K562 (cell line): ENCODE measurements at regions not wholly inside any gene's neighbourhood (a gene's known extent, or its start where the extent isn't known, plus 50 kb on each side); places are given as distances from the start of the nearest gene placed in this dataset.

Experiments used
- ELF4 ChIP-seq: fragments of 450-650 bp; formaldehyde crosslinking; IDR thresholded peaks from 2 replicates; pipeline ENCODE4 v1.4.0; 2022; ENCODE audit warnings: missing genetic modification characterization
- HIVEP1 ChIP-seq: fragments of 250-450 bp; sonication (Bioruptor Pico); IDR thresholded peaks from 2 replicates; pipeline ENCODE4 v1.4.0; 2020; ENCODE audit warnings: mild to moderate bottlenecking
- KLF6 ChIP-seq: fragments of 250-450 bp; sonication (Bioruptor Pico); IDR thresholded peaks from 2 replicates; pipeline ENCODE4 v1.4.0; 2020; ENCODE audit warnings: mild to moderate bottlenecking, moderate library complexity, borderline replicate concordance
- POLR2G ChIP-seq: fragments of 200-400 bp; formaldehyde crosslinking; IDR thresholded peaks from 2 replicates; pipeline ENCODE4 v1.6.1; 2017; ENCODE audit warnings: low read depth, mild to moderate bottlenecking, antibody characterized with exemption, low read length, moderate library complexity
- RBBP5 ChIP-seq: fragments of 200-600 bp; sonication (generic); IDR thresholded peaks from 2 replicates; pipeline ENCODE4 v1.6.1; 2012; ENCODE audit warnings: borderline replicate concordance, mild to moderate bottlenecking, low read length, control low read depth, inconsistent platforms; ENCODE audit not compliant: insufficient read depth, poor library complexity, severe bottlenecking
- ZFX ChIP-seq: sonication (generic); formaldehyde crosslinking; IDR thresholded peaks from 2 replicates; pipeline ENCODE4 v1.8.0; 2022; ENCODE audit warnings: mild to moderate bottlenecking, missing genetic modification reagents, moderate library complexity
- ZNF134 ChIP-seq: fragments of 250-450 bp; sonication (Bioruptor Pico); conservative IDR thresholded peaks from 2 replicates; pipeline ENCODE4 v1.4.0; 2020
- TF ChIP-seq, protein P1 (sequence below): fragments of 250-450 bp; sonication (Bioruptor Pico); IDR thresholded peaks from 2 replicates; pipeline ENCODE4 v1.4.0; 2020; ENCODE audit warnings: mild to moderate bottlenecking, moderate library complexity
- TF ChIP-seq, protein P2 (sequence below): fragments of 200-800 bp; sonication (Bioruptor generic); IDR thresholded peaks from 2 replicates; pipeline ENCODE4 v1.6.1; 2017; ENCODE audit warnings: missing genetic modification characterization, missing compliant biosample characterization
- TF ChIP-seq, protein P3 (sequence below), 2 experiments: fragments of 450-650 bp; conservative IDR thresholded peaks; 2 replicates each; pipeline ENCODE4 v1.6.1; 2017; ENCODE audit warnings: mild to moderate bottlenecking in 2 of 2, moderate library complexity in 2 of 2
- TF ChIP-seq, protein P4 (sequence below): sonication (generic); formaldehyde crosslinking; IDR thresholded peaks from 2 replicates; pipeline ENCODE4 v1.8.1; 2023; ENCODE audit warnings: mild to moderate bottlenecking, missing genetic modification reagents

DNA sequence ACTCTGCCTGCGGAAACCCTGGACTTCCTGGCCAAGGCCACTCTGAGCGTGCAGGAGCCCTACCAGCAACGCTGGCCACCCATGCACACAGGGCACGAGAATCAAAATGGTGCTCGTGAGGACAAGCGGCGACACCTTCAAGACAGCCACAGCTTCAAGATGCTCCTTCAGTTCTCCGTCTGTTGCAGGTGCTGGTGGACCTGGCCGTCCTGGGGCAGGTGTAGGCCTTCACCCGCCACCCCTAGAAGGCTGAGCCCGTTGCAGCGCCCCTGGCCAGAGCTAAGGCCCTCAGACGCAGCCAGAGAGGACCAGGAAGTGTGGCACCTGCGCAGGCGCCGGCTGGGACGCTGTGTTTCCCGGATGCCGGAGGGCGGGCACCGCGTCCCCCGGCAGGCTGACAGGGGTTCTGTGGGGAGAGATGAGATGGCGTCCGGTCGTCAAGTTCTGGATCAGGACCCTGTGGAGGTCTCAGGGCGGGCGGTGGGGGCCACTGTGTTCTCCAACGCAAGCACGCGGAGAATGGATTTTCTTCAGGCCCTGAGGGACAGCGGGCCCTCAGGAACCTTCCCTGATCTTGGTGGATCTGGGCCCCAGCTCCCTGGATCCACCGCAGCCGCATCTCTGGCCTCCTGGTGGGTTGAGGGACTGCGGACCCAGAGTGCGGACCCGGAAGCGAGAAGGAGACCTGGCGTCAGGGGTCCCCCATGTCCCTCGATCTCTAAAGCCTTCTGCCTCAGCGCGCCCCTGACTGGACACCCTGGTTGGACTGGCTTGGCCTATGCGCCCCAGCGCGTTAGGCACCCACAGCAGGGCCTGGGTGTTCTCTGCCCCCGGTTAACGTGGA, 1770.8 kb upstream of the CDH9 start (continued):
- TF ChIP-seq, protein P1, sequence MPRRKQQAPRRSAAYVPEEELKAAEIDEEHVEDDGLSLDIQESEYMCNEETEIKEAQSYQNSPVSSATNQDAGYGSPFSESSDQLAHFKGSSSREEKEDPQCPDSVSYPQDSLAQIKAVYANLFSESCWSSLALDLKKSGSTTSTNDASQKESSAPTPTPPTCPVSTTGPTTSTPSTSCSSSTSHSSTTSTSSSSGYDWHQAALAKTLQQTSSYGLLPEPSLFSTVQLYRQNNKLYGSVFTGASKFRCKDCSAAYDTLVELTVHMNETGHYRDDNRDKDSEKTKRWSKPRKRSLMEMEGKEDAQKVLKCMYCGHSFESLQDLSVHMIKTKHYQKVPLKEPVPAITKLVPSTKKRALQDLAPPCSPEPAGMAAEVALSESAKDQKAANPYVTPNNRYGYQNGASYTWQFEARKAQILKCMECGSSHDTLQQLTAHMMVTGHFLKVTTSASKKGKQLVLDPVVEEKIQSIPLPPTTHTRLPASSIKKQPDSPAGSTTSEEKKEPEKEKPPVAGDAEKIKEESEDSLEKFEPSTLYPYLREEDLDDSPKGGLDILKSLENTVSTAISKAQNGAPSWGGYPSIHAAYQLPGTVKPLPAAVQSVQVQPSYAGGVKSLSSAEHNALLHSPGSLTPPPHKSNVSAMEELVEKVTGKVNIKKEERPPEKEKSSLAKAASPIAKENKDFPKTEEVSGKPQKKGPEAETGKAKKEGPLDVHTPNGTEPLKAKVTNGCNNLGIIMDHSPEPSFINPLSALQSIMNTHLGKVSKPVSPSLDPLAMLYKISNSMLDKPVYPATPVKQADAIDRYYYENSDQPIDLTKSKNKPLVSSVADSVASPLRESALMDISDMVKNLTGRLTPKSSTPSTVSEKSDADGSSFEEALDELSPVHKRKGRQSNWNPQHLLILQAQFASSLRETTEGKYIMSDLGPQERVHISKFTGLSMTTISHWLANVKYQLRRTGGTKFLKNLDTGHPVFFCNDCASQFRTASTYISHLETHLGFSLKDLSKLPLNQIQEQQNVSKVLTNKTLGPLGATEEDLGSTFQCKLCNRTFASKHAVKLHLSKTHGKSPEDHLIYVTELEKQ (CRISPR knock-in tag): no peak
- TF ChIP-seq, protein P2, sequence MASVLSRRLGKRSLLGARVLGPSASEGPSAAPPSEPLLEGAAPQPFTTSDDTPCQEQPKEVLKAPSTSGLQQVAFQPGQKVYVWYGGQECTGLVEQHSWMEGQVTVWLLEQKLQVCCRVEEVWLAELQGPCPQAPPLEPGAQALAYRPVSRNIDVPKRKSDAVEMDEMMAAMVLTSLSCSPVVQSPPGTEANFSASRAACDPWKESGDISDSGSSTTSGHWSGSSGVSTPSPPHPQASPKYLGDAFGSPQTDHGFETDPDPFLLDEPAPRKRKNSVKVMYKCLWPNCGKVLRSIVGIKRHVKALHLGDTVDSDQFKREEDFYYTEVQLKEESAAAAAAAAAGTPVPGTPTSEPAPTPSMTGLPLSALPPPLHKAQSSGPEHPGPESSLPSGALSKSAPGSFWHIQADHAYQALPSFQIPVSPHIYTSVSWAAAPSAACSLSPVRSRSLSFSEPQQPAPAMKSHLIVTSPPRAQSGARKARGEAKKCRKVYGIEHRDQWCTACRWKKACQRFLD (CRISPR knock-in tag): peak; percentile 85; the same call in 1 of the 2 replicates
- TF ChIP-seq KLF6 (CRISPR knock-in tag): peak; percentile 81; the same call in 1 of the 2 replicates
- TF ChIP-seq ZNF134 (CRISPR knock-in tag): peak; percentile 70
- TF ChIP-seq ELF4 (CRISPR knock-in tag): peak; percentile 84; the same call in 1 of the 2 replicates
- TF ChIP-seq ZFX (CRISPR knock-in tag): peak; percentile 90
- peak; percentile 27 for TF ChIP-seq RBBP5
- TF ChIP-seq POLR2G: peak; percentile 94
- TF ChIP-seq, protein P3, sequence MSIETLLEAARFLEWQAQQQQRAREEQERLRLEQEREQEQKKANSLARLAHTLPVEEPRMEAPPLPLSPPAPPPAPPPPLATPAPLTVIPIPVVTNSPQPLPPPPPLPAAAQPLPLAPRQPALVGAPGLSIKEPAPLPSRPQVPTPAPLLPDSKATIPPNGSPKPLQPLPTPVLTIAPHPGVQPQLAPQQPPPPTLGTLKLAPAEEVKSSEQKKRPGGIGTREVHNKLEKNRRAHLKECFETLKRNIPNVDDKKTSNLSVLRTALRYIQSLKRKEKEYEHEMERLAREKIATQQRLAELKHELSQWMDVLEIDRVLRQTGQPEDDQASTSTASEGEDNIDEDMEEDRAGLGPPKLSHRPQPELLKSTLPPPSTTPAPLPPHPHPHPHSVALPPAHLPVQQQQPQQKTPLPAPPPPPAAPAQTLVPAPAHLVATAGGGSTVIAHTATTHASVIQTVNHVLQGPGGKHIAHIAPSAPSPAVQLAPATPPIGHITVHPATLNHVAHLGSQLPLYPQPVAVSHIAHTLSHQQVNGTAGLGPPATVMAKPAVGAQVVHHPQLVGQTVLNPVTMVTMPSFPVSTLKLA (conservative IDR thresholded peaks at IDR 0.05): peak in 1 of 2 experiments; percentile 51; a peak in 1 of 4 replicates
- 0 out of 2 replicates have a peak, but pooled peaks have one; percentile 66 for TF ChIP-seq HIVEP1 (CRISPR knock-in tag)
- TF ChIP-seq, protein P4, sequence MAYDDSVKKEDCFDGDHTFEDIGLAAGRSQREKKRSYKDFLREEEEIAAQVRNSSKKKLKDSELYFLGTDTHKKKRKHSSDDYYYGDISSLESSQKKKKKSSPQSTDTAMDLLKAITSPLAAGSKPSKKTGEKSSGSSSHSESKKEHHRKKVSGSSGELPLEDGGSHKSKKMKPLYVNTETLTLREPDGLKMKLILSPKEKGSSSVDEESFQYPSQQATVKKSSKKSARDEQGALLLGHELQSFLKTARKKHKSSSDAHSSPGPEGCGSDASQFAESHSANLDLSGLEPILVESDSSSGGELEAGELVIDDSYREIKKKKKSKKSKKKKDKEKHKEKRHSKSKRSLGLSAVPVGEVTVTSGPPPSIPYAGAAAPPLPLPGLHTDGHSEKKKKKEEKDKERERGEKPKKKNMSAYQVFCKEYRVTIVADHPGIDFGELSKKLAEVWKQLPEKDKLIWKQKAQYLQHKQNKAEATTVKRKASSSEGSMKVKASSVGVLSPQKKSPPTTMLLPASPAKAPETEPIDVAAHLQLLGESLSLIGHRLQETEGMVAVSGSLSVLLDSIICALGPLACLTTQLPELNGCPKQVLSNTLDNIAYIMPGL (CRISPR knock-in tag): 0 out of 2 replicates have a peak, but pooled peaks have one; percentile 4
